ENCODE measurements at regions not wholly inside any gene's neighbourhood (a gene's known extent, or its start where the extent isn't known, plus 50 kb on each side); places are given as distances from the start of the nearest gene placed in this dataset.

DNA sequence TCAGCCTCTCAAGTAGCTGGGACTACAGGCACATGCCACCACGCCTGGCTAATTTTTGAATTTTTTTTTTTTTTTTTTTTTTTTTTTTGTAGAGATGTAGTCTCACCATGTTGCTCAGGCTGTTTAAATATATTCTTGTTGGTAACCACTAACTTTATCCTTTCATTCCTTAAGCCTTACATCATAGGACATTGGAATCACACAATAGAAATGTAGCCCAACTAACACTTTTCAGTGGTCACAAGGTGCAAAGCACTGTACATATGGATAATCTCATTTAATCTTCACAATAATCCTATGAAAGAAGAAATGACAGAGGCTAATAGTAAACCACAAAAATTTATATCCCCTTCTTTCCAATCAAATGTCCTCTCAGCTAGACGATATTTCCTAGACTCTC lies 417.8 kb upstream of the DACH1 start:
- intact Hi-C loops (cut with micrococcal nuclease): no loop called here
- no peaks in the 10 kb centered on the region for H3K27me3 Mint-ChIP-seq
- H3K27ac Mint-ChIP-seq: no peak overlapping the region
- no peak for DNase-seq
- no peaks in the 10 kb centered on the region for H3K36me3 Mint-ChIP-seq
- CTCF ChIA-PET: no interaction called here
- H3K9me3 ChIP-seq (ENCODE audit: control insufficient read depth in 2 of 3, low read length in 3 of 3): no peaks in the 10 kb centered on the region
- POLR2A ChIA-PET: no interaction called here
- H3K4me3 ChIP-seq (ENCODE audit: low read length): no peak overlapping the region
- H3K4me1 ChIP-seq (ENCODE audit: control insufficient read depth in 2 of 2, insufficient read depth in 2 of 2, low read length in 2 of 2): no peaks in the 10 kb centered on the region
- no peaks in the 10 kb centered on the region for H3K4me1 Mint-ChIP-seq
- no peaks in the 10 kb centered on the region for H3K27me3 ChIP-seq (ENCODE audit: control insufficient read depth in 2 of 2, insufficient read depth in 2 of 2, low read length in 2 of 2)
- H3K9me3 Mint-ChIP-seq: peaks cover 0 to 17% (median 0%) of the 10 kb centered on the region in 11 donors
- no peak overlapping the region for H3K27ac ChIP-seq (ENCODE audit: low read depth, low read length)
- no peak overlapping the region for H3K4me3 Mint-ChIP-seq
- no peak for ATAC-seq
- H3K36me3 ChIP-seq (ENCODE audit: control insufficient read depth in 2 of 3, insufficient read depth in 3 of 3, low read length in 3 of 3): no peaks in the 10 kb centered on the region

DNA sequence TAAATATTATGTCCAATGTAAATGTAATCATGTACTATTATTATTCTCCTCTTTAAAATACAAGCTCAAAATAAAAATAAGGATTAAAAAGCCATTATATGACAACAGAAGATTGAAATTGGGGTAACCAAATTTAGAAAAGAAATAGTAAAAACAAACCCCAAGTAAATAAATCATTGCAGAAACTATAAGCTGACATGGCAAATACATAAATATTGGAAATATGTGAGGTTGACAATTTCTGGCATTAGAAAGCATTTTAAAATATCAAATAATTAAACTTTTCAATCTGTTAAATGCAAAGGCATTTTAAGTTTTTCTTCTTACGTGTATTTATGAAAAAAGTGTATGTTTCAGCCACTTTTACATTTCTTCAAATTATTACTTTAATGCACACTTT lies 394.7 kb upstream of the DACH1 start:
- H3K27me3 Mint-ChIP-seq: no peaks in the 10 kb centered on the region
- no peak for ATAC-seq
- Histone ChIP-seq H3K27me3 (ENCODE audit: control insufficient read depth in 2 of 2, insufficient read depth in 2 of 2, low read length in 2 of 2) (no peaks in the 10 kb centered on the region), H3K27ac (ENCODE audit: low read depth, low read length) (no peak overlapping the region), H3K36me3 (ENCODE audit: control insufficient read depth in 2 of 3, insufficient read depth in 3 of 3, low read length in 3 of 3) (no peaks in the 10 kb centered on the region), H3K4me1 (ENCODE audit: control insufficient read depth in 2 of 2, insufficient read depth in 2 of 2, low read length in 2 of 2) (no peaks in the 10 kb centered on the region), H3K4me3 (ENCODE audit: low read length) (no peak overlapping the region), H3K9me3 (ENCODE audit: control insufficient read depth in 2 of 3, low read length in 3 of 3) (no peaks in the 10 kb centered on the region)
- no peak overlapping the region for H3K4me3 Mint-ChIP-seq
- no peaks in the 10 kb centered on the region for H3K36me3 Mint-ChIP-seq
- no peaks in the 10 kb centered on the region for H3K4me1 Mint-ChIP-seq
- POLR2A ChIA-PET: no interaction called here
- no peak overlapping the region for H3K27ac Mint-ChIP-seq
- intact Hi-C loops (cut with micrococcal nuclease): no loop called here
- H3K9me3 Mint-ChIP-seq: peaks cover 0 to 15% (median 3%) of the 10 kb centered on the region in 11 donors
- CTCF ChIA-PET: no interaction called here
- DNase-seq: no peak

DNA sequence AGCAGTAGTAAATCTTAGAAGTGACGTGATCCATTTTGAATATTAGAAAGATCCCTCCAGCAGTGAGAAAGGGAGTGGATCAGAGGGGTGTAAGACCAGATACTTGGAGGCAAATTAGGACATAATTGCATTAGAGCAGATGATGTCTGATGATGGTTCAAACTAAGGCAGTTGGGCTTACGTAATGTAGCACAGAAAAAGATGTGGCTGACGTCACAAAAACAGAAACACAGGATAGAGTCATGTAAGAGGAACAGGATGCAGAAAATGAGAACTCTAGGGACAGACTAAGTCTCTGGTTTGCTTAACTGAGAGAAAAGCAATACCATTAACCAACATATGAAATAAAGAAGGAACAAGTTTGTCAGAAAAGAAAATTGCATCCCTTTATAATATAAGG lies 392.5 kb upstream of the DACH1 start:
- intact Hi-C loops (cut with micrococcal nuclease): no loop called here
- H3K4me1 ChIP-seq (ENCODE audit: control insufficient read depth in 2 of 2, insufficient read depth in 2 of 2, low read length in 2 of 2): no peaks in the 10 kb centered on the region
- H3K27me3 Mint-ChIP-seq: no peaks in the 10 kb centered on the region
- ATAC-seq: no peak
- no peaks in the 10 kb centered on the region for H3K9me3 ChIP-seq (ENCODE audit: control insufficient read depth in 2 of 3, low read length in 3 of 3)
- H3K36me3 Mint-ChIP-seq: no peaks in the 10 kb centered on the region
- no peak for DNase-seq
- no peak overlapping the region for H3K4me3 Mint-ChIP-seq
- H3K27ac ChIP-seq (ENCODE audit: low read depth, low read length): no peak overlapping the region
- ChIA-PET POLR2A (no interaction called here), CTCF (no interaction called here)
- no peak overlapping the region for H3K4me3 ChIP-seq (ENCODE audit: low read length)
- peaks cover 0 to 13% (median 2%) of the 10 kb centered on the region in 11 donors for H3K9me3 Mint-ChIP-seq
- H3K36me3 ChIP-seq (ENCODE audit: control insufficient read depth in 2 of 3, insufficient read depth in 3 of 3, low read length in 3 of 3): no peaks in the 10 kb centered on the region
- no peaks in the 10 kb centered on the region for H3K27me3 ChIP-seq (ENCODE audit: control insufficient read depth in 2 of 2, insufficient read depth in 2 of 2, low read length in 2 of 2)
- H3K4me1 Mint-ChIP-seq: no peaks in the 10 kb centered on the region
- no peak overlapping the region for H3K27ac Mint-ChIP-seq

DNA sequence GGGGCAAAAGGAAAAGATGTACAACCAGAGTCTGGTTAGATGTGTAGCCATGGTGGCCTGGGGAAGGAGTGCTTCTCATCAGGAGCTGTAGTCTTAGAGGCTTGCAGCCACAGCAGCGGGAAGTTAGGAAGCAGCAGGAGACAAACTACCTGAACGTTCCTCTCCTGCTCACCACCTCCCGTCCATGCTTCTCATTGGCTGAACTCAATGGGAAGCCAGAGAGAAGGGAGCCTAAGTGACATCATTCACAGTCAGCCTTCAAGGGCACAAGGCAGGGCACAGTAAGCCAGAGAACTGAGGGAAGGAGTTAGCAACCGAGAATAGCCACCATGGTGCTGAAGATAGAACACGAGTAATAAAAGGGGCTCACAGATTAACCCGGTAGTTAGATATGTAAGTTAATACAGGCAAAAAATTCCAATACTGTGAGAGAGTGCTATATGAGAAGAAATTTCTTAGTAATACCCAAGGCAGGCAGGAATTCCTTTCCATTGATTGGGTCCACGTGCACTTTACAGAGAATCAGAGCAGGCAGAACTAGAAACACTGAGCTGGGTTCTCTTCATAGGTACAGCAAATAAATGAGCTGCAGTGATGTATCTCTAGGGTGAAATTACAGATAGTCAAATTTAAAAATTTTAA lies 391.5 kb upstream of the DACH1 start:
- Mint-ChIP-seq H3K27ac (no peak overlapping the region), H3K4me1 (no peaks in the 10 kb centered on the region), H3K4me3 (no peak overlapping the region), H3K36me3 (no peaks in the 10 kb centered on the region), H3K27me3 (no peaks in the 10 kb centered on the region), H3K9me3 (peaks cover 0 to 8% (median 2%) of the 10 kb centered on the region in 11 donors)
- H3K4me1 ChIP-seq (ENCODE audit: control insufficient read depth in 2 of 2, insufficient read depth in 2 of 2, low read length in 2 of 2): no peaks in the 10 kb centered on the region
- no peak overlapping the region for H3K4me3 ChIP-seq (ENCODE audit: low read length)
- DNase-seq (no peak), ATAC-seq (no peak)
- no peaks in the 10 kb centered on the region for H3K36me3 ChIP-seq (ENCODE audit: control insufficient read depth in 2 of 3, insufficient read depth in 3 of 3, low read length in 3 of 3)
- intact Hi-C loops (cut with micrococcal nuclease): no loop called here
- H3K9me3 ChIP-seq (ENCODE audit: control insufficient read depth in 2 of 3, low read length in 3 of 3): no peaks in the 10 kb centered on the region
- H3K27ac ChIP-seq (ENCODE audit: low read depth, low read length): no peak overlapping the region
- ChIA-PET CTCF (no interaction called here), POLR2A (no interaction called here)
- H3K27me3 ChIP-seq (ENCODE audit: control insufficient read depth in 2 of 2, insufficient read depth in 2 of 2, low read length in 2 of 2): no peaks in the 10 kb centered on the region

DNA sequence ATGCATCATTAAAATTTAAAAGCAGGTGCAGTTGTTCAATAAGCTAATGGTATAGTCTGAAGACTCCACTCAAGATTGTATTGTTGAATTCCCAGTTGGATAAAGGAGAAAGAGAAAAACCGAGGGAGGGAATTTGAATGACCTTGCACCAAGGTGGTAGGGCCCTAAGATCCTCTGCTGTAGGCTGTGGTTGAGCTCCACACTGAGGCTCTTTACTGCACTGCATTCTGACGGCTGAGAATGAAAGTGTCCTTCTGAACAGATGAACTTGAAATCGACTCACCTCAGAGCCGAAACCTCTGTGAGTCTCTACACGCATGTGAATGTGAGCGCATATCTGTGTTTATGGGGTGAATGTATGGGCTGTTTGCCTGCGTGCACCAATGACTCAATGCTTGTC lies 388.9 kb upstream of the DACH1 start:
- intact Hi-C loops (cut with micrococcal nuclease): no loop called here
- peaks cover 0 to 15% (median 1%) of the 10 kb centered on the region in 11 donors for H3K9me3 Mint-ChIP-seq
- no peaks in the 10 kb centered on the region for H3K4me1 Mint-ChIP-seq
- H3K27me3 ChIP-seq (ENCODE audit: control insufficient read depth in 2 of 2, insufficient read depth in 2 of 2, low read length in 2 of 2): no peaks in the 10 kb centered on the region
- H3K36me3 ChIP-seq (ENCODE audit: control insufficient read depth in 2 of 3, insufficient read depth in 3 of 3, low read length in 3 of 3): no peaks in the 10 kb centered on the region
- no peak overlapping the region for H3K4me3 Mint-ChIP-seq
- no peaks in the 10 kb centered on the region for H3K9me3 ChIP-seq (ENCODE audit: control insufficient read depth in 2 of 3, low read length in 3 of 3)
- POLR2A ChIA-PET: no interaction called here
- no peaks in the 10 kb centered on the region for H3K4me1 ChIP-seq (ENCODE audit: control insufficient read depth in 2 of 2, insufficient read depth in 2 of 2, low read length in 2 of 2)
- H3K27ac ChIP-seq (ENCODE audit: low read depth, low read length): no peak overlapping the region
- H3K27ac Mint-ChIP-seq: no peak overlapping the region
- DNase-seq (no peak), ATAC-seq (no peak)
- H3K27me3 Mint-ChIP-seq: no peaks in the 10 kb centered on the region
- no peaks in the 10 kb centered on the region for H3K36me3 Mint-ChIP-seq
- CTCF ChIA-PET: no interaction called here
- H3K4me3 ChIP-seq (ENCODE audit: low read length): no peak overlapping the region

DNA sequence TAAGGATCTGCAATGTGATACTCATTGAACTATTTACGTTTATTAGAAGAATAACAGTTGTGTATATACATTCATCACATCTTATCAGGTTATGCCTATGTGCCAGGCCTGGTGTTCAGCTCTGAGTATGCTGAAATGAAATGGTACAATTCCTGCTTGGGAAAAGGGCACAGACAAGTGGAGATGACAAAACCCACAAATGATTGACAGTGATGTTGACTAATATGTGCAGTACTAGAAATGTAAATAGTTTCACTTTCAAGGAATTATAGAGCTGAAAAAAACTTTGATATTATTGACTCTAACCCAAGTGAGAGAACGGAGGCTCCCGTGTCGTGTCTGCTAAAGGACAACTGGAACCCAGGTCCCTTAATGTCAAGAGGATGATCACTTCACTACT lies 386.8 kb upstream of the DACH1 start:
- Mint-ChIP-seq H3K4me3 (no peak overlapping the region), H3K9me3 (peaks cover 0 to 16% (median 2%) of the 10 kb centered on the region in 11 donors), H3K27me3 (no peaks in the 10 kb centered on the region), H3K36me3 (no peaks in the 10 kb centered on the region), H3K4me1 (no peaks in the 10 kb centered on the region), H3K27ac (no peak overlapping the region)
- Histone ChIP-seq H3K9me3 (ENCODE audit: control insufficient read depth in 2 of 3, low read length in 3 of 3) (no peaks in the 10 kb centered on the region), H3K4me3 (ENCODE audit: low read length) (no peak overlapping the region), H3K27me3 (ENCODE audit: control insufficient read depth in 2 of 2, insufficient read depth in 2 of 2, low read length in 2 of 2) (no peaks in the 10 kb centered on the region), H3K36me3 (ENCODE audit: control insufficient read depth in 2 of 3, insufficient read depth in 3 of 3, low read length in 3 of 3) (no peaks in the 10 kb centered on the region), H3K4me1 (ENCODE audit: control insufficient read depth in 2 of 2, insufficient read depth in 2 of 2, low read length in 2 of 2) (no peaks in the 10 kb centered on the region), H3K27ac (ENCODE audit: low read depth, low read length) (no peak overlapping the region)
- DNase-seq (no peak), ATAC-seq (no peak)
- intact Hi-C loops (cut with micrococcal nuclease): no loop called here
- ChIA-PET POLR2A (no interaction called here), CTCF (no interaction called here)

DNA sequence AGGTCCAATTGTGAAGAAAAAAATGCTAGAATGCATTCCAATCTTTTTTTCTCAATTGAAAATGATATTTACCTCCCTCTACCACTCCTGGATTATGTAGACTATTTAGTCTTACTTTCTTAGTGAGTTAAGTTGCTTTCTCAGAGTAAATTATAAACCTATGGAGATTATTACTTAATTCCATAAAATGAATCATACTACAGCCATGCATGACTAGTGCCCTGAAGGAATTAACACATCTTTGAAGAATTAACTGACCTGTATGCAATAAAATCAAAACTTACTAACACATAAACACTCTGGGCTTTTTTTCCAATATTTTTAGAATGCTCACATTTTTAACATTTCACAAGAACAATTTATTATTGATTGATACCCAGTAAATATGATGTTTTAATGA lies 379.4 kb upstream of the DACH1 start:
- Histone ChIP-seq H3K4me3 (ENCODE audit: low read length) (no peak overlapping the region), H3K4me1 (ENCODE audit: control insufficient read depth in 2 of 2, insufficient read depth in 2 of 2, low read length in 2 of 2) (no peaks in the 10 kb centered on the region), H3K27ac (ENCODE audit: low read depth, low read length) (no peak overlapping the region), H3K9me3 (ENCODE audit: control insufficient read depth in 2 of 3, low read length in 3 of 3) (no peaks in the 10 kb centered on the region), H3K36me3 (ENCODE audit: control insufficient read depth in 2 of 3, insufficient read depth in 3 of 3, low read length in 3 of 3) (no peaks in the 10 kb centered on the region), H3K27me3 (ENCODE audit: control insufficient read depth in 2 of 2, insufficient read depth in 2 of 2, low read length in 2 of 2) (no peaks in the 10 kb centered on the region)
- Mint-ChIP-seq H3K27me3 (no peaks in the 10 kb centered on the region), H3K9me3 (peaks cover 0 to 15% (median 0%) of the 10 kb centered on the region in 11 donors), H3K36me3 (no peaks in the 10 kb centered on the region), H3K4me3 (no peak overlapping the region), H3K27ac (no peak overlapping the region), H3K4me1 (no peaks in the 10 kb centered on the region)
- ATAC-seq (no peak), DNase-seq (no peak)
- ChIA-PET POLR2A (no interaction called here), CTCF (no interaction called here)
- intact Hi-C loops (cut with micrococcal nuclease): no loop called here

All from naive thymus-derived CD4-positive, alpha-beta T cell (primary cell).